ENCODE measurements at regions not wholly inside any gene's neighbourhood (a gene's known extent, or its start where the extent isn't known, plus 50 kb on each side); places are given as distances from the start of the nearest gene placed in this dataset.

DNA sequence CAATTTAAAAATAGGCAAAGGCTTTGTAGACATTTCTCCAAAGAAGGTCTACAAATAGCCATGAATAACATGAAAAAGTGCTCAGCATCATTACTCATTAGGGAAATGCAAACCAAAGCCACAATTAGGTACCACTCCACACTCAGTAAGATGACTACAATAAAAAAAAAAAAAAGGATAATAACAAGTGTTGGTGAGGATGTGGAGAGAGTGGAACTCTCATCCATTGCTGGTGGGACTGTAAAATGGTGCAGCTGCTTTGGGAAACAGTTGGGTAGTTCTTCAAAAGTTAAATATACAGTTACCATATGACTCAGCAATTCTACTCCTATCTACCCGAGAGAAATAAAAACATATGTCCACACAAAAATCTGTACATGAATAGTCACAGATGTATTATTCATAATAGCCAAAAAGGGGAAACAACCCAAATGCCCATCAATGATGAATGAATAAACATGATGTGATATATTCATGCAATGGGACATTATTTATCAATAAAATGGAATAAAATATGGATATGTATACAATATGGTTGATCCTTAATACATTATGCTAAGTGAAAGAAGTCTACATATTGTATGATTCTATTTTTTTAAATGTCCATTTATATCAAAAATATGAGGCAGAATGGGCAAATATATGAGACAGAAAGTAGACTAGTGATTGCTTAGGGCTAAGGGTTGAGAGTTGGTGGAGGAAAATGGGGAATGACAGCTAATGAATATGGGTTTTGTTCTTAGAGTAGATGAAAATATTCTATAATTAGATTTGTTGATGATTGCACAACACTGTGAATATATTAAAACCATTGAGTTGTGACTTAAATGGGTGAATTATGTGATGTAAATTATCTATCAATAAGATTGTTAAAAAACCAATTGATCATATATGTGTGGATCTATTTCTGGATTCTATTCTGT, 66.1 kb upstream of the SMAD3 start:
- Mint-ChIP-seq H3K4me1 (ENCODE audit: low read depth) (no peaks in the 10 kb centered on the region), H3K27me3 (ENCODE audit: low read depth) (peaks cover 12% of the 10 kb centered on the region), H3K27ac (no peak overlapping the region), H3K4me3 (no peak overlapping the region), H3K36me3 (ENCODE audit: low read depth) (peaks cover 2% of the 10 kb centered on the region), H3K9me3 (ENCODE audit: insufficient read depth) (no peaks in the 10 kb centered on the region)
- CTCF ChIA-PET = no interaction called here
- ATAC-seq (no peak), DNase-seq (no peak)
- POLR2A ChIA-PET = no interaction called here

DNA sequence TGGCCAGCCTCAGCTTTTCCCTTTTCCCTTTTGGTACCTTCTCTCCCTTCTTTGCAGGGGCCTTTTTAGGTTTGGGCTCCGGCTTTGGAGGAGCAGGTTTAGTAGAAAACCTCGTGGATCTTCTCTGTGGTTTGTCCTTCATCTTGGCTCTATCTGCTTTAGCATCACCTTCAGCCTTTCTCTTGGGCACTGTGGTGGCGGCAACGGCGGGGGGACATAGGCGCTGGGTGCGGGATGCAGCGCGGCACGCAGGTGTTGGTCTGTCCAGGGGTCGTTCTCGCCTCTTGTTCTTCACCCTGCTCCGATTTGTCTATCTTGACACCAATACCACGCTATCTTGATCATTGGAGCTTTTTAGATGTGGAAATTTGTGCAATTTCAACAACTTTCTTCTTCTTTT, 64.5 kb upstream of the SMAD3 start:
- Mint-ChIP-seq H3K4me1 (ENCODE audit: low read depth) (no peaks in the 10 kb centered on the region), H3K4me3 (no peak overlapping the region), H3K9me3 (ENCODE audit: insufficient read depth) (no peaks in the 10 kb centered on the region), H3K27me3 (ENCODE audit: low read depth) (peaks cover 12% of the 10 kb centered on the region), H3K36me3 (ENCODE audit: low read depth) (peaks cover 2% of the 10 kb centered on the region), H3K27ac (no peak overlapping the region)
- ATAC-seq (no peak), DNase-seq (no peak)
- POLR2A ChIA-PET = no interaction called here
- CTCF ChIA-PET = no interaction called here

DNA sequence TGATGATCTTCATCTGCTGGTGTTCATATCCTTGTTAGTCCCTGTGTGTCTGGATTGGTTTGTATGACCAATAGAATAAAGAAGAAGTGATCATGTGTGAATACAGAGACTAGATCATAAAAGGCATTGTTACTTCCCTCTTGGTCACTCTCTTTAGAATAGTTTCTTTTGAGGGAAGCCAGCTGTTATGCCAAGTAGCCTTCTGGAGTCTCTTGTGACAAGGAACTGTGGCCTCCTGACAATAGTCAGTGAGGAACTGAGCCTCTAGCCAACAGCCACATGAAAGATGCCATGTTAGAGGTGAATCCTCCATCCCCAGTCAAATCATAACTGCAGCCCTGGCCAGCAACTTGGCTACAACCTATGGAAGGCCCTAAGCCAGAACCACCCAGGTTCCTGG, 63.0 kb upstream of the SMAD3 start:
- ChIA-PET POLR2A (no interaction called here), CTCF (no interaction called here)
- H3K9me3 Mint-ChIP-seq (ENCODE audit: insufficient read depth) = no peaks in the 10 kb centered on the region
- H3K36me3 Mint-ChIP-seq (ENCODE audit: low read depth) = peaks cover 2% of the 10 kb centered on the region
- ATAC-seq (no peak), DNase-seq (no peak)
- no peaks in the 10 kb centered on the region for H3K4me1 Mint-ChIP-seq (ENCODE audit: low read depth)
- H3K4me3 Mint-ChIP-seq = no peak overlapping the region
- peaks cover 12% of the 10 kb centered on the region for H3K27me3 Mint-ChIP-seq (ENCODE audit: low read depth)
- no peak overlapping the region for H3K27ac Mint-ChIP-seq

DNA sequence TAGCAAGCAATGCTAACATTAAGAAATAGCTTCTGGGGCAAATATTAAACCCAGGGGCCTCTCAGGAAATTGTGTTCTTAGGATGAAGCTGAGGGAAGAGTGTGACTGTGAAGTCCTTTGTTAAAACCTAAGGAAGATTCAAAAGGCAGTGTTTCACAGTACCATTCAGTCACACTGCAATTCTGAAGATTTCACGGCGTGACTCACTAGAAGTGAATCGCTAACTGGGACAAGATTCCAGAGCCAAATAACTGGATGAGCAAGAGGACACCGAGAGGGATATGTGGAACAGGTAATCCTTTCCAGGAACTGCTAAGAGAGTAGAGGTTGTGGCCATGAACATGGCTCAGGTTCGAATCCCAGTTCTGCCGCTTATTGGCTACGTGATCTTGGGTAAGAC, 61.8 kb upstream of the SMAD3 start:
- no peaks in the 10 kb centered on the region for H3K9me3 Mint-ChIP-seq (ENCODE audit: insufficient read depth)
- H3K27me3 Mint-ChIP-seq (ENCODE audit: low read depth) = peaks cover 11% of the 10 kb centered on the region
- ChIA-PET POLR2A (no interaction called here), CTCF (no interaction called here)
- no peak for DNase-seq
- H3K36me3 Mint-ChIP-seq (ENCODE audit: low read depth) = no peaks in the 10 kb centered on the region
- H3K27ac Mint-ChIP-seq = no peak overlapping the region
- H3K4me3 Mint-ChIP-seq = no peak overlapping the region
- ATAC-seq = no peak
- no peaks in the 10 kb centered on the region for H3K4me1 Mint-ChIP-seq (ENCODE audit: low read depth)

DNA sequence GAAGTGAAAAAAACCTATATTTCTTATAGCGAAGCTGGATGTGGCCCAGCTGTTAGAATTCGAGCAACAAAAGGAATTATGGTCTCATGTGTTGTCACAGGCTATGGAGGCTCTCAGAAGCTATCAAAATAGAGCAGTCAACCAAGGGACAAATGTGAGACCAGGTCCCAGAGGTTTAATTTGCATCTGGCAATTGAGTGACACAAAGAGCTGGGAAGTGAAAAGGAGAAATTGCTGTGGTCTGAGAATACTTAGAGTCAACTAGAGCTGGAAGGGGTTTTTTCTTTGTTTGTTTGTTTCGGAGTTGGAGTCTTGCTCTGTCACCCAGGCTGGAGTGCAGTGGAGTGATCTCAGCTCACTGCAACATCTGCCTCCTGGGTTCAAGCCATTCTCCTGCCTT, 61.3 kb upstream of the SMAD3 start:
- no peak overlapping the region for H3K27ac Mint-ChIP-seq
- no peak for ATAC-seq
- H3K27me3 Mint-ChIP-seq (ENCODE audit: low read depth) = peaks cover 11% of the 10 kb centered on the region
- H3K9me3 Mint-ChIP-seq (ENCODE audit: insufficient read depth) = no peaks in the 10 kb centered on the region
- CTCF ChIA-PET = interaction anchor here (1.2 kb wide), 1 partner anchor 54 kb away, joined by 3 read pairs; no protein-coding TSS in a partner anchor
- H3K36me3 Mint-ChIP-seq (ENCODE audit: low read depth) = no peaks in the 10 kb centered on the region
- no peak overlapping the region for H3K4me3 Mint-ChIP-seq
- POLR2A ChIA-PET = no interaction called here
- H3K4me1 Mint-ChIP-seq (ENCODE audit: low read depth) = no peaks in the 10 kb centered on the region
- no peak for DNase-seq

DNA sequence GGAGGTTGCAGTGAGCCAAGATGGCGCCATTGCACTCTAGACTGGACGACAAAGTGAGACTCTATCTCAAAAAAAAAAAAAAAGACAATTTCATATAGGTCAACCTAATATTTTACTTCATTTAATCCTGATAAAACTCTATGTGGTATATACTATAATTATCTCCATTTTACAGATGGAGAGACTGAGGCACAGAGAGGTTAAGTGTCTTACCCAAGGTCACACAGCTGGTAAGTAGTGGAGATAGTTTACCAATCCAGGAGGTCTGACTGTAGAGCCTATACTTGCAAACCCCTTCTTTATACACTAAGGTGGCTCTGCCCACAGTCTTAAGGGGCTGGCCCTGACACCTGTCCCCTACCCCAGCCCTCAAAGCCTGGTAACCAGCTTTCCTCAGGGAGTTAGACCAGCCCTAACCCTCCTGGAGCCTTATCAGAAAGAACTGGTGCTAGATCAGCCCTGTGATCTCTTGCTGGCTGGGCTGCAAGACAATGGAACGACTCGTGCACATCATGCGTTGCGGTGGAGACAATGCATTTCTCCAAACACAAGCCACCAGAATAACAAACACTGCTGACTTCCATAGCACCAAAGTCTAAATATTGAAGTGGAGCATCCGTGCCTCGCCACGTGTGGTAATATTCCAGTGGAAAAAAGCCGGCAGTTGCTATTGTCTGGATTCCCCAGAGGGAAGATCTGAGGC, 60.0 kb upstream of the SMAD3 start:
- POLR2A ChIA-PET = no interaction called here
- no peak overlapping the region for H3K27ac Mint-ChIP-seq
- H3K9me3 Mint-ChIP-seq (ENCODE audit: insufficient read depth) = no peaks in the 10 kb centered on the region
- DNase-seq = no peak
- ATAC-seq = no peak
- H3K36me3 Mint-ChIP-seq (ENCODE audit: low read depth) = no peaks in the 10 kb centered on the region
- CTCF ChIA-PET = interaction anchor here (1.2 kb wide), 1 partner anchor 56 kb away, joined by 3 read pairs; no protein-coding TSS in a partner anchor
- peaks cover 13% of the 10 kb centered on the region for H3K27me3 Mint-ChIP-seq (ENCODE audit: low read depth)
- H3K4me1 Mint-ChIP-seq (ENCODE audit: low read depth) = peaks cover 6% of the 10 kb centered on the region
- H3K4me3 Mint-ChIP-seq = no peak overlapping the region

DNA sequence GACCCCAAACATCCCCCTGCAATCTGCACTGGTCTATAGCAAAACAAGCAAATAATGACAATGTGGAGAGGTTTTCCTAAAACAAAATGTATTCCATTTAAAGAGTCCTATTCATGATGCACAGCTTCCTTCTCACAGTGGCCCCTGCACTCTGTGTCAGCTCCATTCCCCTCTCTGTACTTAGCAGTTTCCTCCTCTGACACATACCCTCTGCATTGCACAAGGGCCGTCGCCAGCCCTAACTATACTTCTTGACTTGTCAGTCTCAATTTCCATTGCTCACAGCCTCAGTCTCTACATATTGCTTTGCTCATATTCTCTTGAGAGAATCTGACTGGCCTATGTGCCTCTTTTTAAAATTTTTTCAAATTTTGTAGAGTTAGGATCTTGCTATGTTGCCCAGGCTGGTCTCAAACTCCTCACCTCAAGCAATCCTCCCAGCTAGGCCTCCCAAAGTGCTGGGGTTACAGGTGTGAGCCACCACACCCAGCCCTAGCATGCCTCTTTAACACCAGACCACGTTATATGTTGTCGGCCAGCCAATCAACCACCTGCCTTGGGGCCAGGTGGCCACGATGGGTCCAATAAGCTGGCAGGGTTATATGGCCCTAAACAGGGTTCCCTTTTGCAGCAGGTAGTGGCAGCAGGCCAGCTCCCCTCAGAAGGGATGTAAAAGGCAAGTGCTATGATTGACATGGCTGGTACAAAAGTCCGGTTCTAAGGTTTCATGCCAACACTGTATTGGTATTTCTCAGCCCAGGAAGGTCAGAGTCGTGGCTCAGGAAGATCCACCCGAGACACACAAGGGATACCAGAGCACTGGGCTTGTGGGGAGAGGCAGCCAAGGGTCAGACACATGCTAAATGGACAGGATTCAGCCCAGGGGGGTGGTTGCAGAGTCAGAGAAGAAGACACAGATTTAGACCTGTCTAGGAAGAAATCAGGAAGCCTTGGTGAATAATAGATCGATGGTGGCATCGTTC, 59.0 kb upstream of the SMAD3 start:
- Mint-ChIP-seq H3K9me3 (ENCODE audit: insufficient read depth) (no peaks in the 10 kb centered on the region), H3K4me1 (ENCODE audit: low read depth) (peaks cover 6% of the 10 kb centered on the region), H3K27ac (no peak overlapping the region), H3K36me3 (ENCODE audit: low read depth) (no peaks in the 10 kb centered on the region), H3K4me3 (no peak overlapping the region), H3K27me3 (ENCODE audit: low read depth) (peaks cover 9% of the 10 kb centered on the region)
- POLR2A ChIA-PET = no interaction called here
- DNase-seq (peak; percentile 11), ATAC-seq (no peak)
- CTCF ChIA-PET = no interaction called here

DNA sequence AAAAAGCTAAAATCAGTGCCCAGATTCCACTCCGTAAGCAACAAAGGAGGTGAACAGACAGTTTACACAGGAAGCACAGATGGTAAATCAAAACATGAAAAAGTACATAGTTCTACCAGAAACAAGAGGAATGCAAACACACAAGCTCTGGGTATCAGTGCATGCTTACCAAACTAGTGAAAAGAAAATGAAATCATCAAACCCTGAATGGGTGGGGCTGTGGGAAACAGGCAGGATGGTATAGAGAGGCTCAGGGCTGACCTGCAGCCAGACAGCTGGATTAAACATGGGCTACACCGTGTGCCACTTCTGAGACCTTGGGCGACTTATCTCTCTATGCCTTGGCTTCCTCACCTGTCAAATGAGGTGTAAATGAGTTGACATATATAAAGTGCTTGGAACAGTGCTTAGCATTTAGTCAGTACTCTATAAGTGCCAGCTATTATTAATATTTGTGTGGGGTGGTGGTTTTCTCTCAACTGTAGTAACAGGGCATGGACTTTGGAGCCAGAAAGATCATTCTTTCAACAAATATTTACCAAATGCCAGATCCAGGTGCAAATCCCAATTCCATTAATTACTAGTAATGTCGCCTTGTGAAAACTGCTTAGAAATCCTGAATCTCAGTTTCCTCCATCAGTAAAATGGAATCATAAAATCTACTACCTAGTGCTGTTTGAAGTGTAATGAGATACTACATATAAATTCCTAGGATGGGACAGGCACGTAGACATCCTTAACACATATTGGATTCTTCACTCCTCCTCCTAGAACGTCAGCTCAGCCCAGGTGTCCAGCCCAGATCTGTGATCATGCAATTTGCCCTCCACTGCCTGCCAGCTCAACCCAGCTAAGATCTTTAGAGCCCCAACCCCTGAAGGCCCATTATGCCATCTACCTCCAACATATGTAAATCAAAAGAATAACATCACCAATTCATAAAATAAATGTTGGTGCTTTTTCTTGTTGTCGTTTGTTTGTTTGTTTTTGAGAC, 55.5 kb upstream of the SMAD3 start:
- CTCF ChIA-PET = no interaction called here

DNA sequence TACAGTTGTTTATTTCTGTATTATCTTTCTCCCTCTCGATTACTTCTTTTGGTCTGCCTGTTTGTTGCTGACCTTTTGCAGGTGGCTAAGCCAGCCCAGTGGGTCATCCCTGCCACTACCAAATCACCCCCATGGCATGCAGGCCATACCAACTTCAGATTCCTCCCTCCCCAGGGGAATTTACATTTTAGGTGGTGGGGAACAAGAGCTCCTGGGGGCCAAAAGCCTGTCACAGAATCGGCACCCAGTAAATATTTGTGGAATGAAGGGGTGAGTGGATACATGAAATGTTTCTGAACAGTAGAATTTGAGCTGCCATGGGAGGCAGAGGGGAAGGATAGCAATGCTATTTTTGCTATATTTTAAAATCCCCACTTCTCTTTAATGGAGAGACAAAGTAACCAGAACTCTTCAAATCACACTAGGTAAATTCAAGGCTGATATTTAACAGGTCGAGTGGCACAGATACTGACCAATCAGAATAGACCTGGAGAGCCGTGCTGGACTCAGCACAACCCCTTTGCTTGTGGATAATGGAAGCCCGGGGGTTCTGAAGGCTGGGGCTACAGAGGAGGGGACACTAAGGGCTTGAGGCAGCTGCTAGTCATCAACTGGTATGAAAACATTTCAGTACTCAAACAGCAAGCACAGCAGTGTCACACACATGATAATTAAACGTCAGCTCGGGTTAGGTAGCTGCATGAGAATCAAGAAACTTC, 54.3 kb upstream of the SMAD3 start:
- H3K4me1 Mint-ChIP-seq (ENCODE audit: low read depth) = peaks cover 6% of the 10 kb centered on the region
- H3K9me3 Mint-ChIP-seq (ENCODE audit: insufficient read depth) = no peaks in the 10 kb centered on the region
- POLR2A ChIA-PET = no interaction called here
- ATAC-seq (no peak), DNase-seq (no peak)
- CTCF ChIA-PET = no interaction called here
- no peak overlapping the region for H3K27ac Mint-ChIP-seq
- H3K36me3 Mint-ChIP-seq (ENCODE audit: low read depth) = no peaks in the 10 kb centered on the region
- peaks cover 8% of the 10 kb centered on the region for H3K27me3 Mint-ChIP-seq (ENCODE audit: low read depth)
- H3K4me3 Mint-ChIP-seq = no peak overlapping the region

More for the DNA sequence above, 55.5 kb upstream of the SMAD3 start:
- POLR2A ChIA-PET = no interaction called here
- Mint-ChIP-seq H3K4me1 (ENCODE audit: low read depth) (peaks cover 6% of the 10 kb centered on the region), H3K27me3 (ENCODE audit: low read depth) (peaks cover 8% of the 10 kb centered on the region), H3K36me3 (ENCODE audit: low read depth) (no peaks in the 10 kb centered on the region), H3K27ac (no peak overlapping the region), H3K4me3 (no peak overlapping the region), H3K9me3 (ENCODE audit: insufficient read depth) (no peaks in the 10 kb centered on the region)
- DNase-seq (no peak), ATAC-seq (no peak)

DNA sequence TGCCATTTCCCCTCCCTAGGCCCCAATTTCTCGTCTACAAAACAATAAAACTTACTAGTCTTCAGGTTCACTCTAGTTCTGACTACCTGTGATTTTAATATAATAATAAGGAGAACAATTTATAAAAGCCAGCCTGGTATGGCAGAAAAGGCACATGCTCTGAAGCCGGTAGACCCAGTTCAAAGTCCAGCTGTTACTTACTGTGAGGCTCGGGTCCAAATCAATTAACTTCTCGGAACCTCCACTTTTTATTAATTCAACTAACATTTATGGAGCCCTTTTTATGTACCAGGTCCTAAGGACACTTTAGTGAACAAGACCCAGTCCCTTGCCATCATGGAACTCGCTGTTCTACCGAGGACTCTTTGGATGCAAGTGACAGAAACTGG, 53.8 kb upstream of the SMAD3 start:
- H3K4me1 Mint-ChIP-seq (ENCODE audit: low read depth) = peaks cover 6% of the 10 kb centered on the region
- H3K9me3 Mint-ChIP-seq (ENCODE audit: insufficient read depth) = no peaks in the 10 kb centered on the region
- no peak for DNase-seq
- ChIA-PET CTCF (no interaction called here), POLR2A (no interaction called here)
- peaks cover 8% of the 10 kb centered on the region for H3K27me3 Mint-ChIP-seq (ENCODE audit: low read depth)
- H3K4me3 Mint-ChIP-seq = no peak overlapping the region
- no peaks in the 10 kb centered on the region for H3K36me3 Mint-ChIP-seq (ENCODE audit: low read depth)
- no peak overlapping the region for H3K27ac Mint-ChIP-seq
- no peak for ATAC-seq
